Colonic mucosa (tissue), 4 donors: ENCODE measurements at regions not wholly inside any gene's neighbourhood (a gene's known extent, or its start where the extent isn't known, plus 50 kb on each side); places are given as distances from the start of the nearest gene placed in this dataset.

Experiments used
- DNase-seq: peaks from one replicate; pipeline ENCODE4 v3.0.0-alpha.2; 2020
- H3K27ac ChIP-seq: fragments of 200-600 bp; one replicate; pipeline ENCODE4 v1.8.0; 2021
- H3K27me3 ChIP-seq: fragments of 200-600 bp; one replicate; pipeline ENCODE4 v1.8.0; 2021
- H3K36me3 ChIP-seq: fragments of 200-600 bp; one replicate; pipeline ENCODE4 v1.8.0; 2021
- H3K4me1 ChIP-seq: fragments of 200-600 bp; one replicate; pipeline ENCODE4 v1.8.0; 2021; ENCODE audit warnings: mild to moderate bottlenecking
- H3K4me3 ChIP-seq: fragments of 200-600 bp; one replicate; pipeline ENCODE4 v1.8.0; 2021
- H3K9ac ChIP-seq, 2 donors: one replicate each; pipeline ENCODE4 v1.7.0; 2013; ENCODE audit warnings: control low read depth in 2 of 2, low read depth in 2 of 2, low read length in 2 of 2
- H3K9me3 ChIP-seq: fragments of 200-600 bp; one replicate; pipeline ENCODE4 v1.8.0; 2021
- CTCF ChIP-seq: fragments of 200-600 bp; IDR thresholded peaks from one replicate; pipeline ENCODE4 v1.8.0; 2022; ENCODE audit warnings: antibody characterized with exemption, mild to moderate bottlenecking
- intact Hi-C: fragments of 100-400 bp; cut with DNase I; formaldehyde crosslinking; loops from one replicate; pipeline ENCODE4 v1.14.1; 2022
- donor health status: healthy.
- donor health status: DM: no; HTN: no; CAD: no.
- donor health status: DM: no; HTN: no; CAD: no.

GRCh38 chr2:8582651-8583399, 99.0 kb upstream of the ID2 start:
- Histone ChIP-seq H3K36me3 (no peaks in the 10 kb centered on the region), H3K4me3 (peak overlapping the region; percentile 27), H3K27me3 (no peaks in the 10 kb centered on the region), H3K4me1 (peaks cover 5% of the 10 kb centered on the region), H3K9ac (peak overlapping the region; percentile 46 to 78), H3K27ac (peak overlapping the region; percentile 51), H3K9me3 (no peaks in the 10 kb centered on the region)
- no peak for TF ChIP-seq CTCF
- intact Hi-C loops, result no loop called here
- no peak for DNase-seq

GRCh38 chr2:8583400-8584173, 98.3 kb upstream of the ID2 start:
- H3K9ac ChIP-seq, result peak overlapping the region; percentile 62 to 78
- no peaks in the 10 kb centered on the region for H3K36me3 ChIP-seq
- H3K4me3 ChIP-seq, result peak overlapping the region; percentile 27
- no peak for TF ChIP-seq CTCF
- peak overlapping the region; percentile 51 for H3K27ac ChIP-seq
- H3K9me3 ChIP-seq, result no peaks in the 10 kb centered on the region
- peak; percentile 100 for DNase-seq
- no peaks in the 10 kb centered on the region for H3K27me3 ChIP-seq
- peaks cover 5% of the 10 kb centered on the region for H3K4me1 ChIP-seq
- intact Hi-C loops, result no loop called here

GRCh38 chr2:8584174-8585066, 97.4 kb upstream of the ID2 start:
- peaks cover 5% of the 10 kb centered on the region for H3K4me1 ChIP-seq
- H3K36me3 ChIP-seq, result no peaks in the 10 kb centered on the region
- no peak for TF ChIP-seq CTCF
- no peak overlapping the region for H3K27ac ChIP-seq
- intact Hi-C loops, result no loop called here
- no peaks in the 10 kb centered on the region for H3K27me3 ChIP-seq
- no peaks in the 10 kb centered on the region for H3K9me3 ChIP-seq
- H3K4me3 ChIP-seq, result no peak overlapping the region
- DNase-seq, result no peak
- H3K9ac ChIP-seq, result peak overlapping the region in 1 of 2 donors; percentile 66

GRCh38 chr2:8586457-8587051, 95.3 kb upstream of the ID2 start:
- intact Hi-C loops, result no loop called here
- TF ChIP-seq CTCF, result no peak
- H3K4me1 ChIP-seq, result peaks cover 5% of the 10 kb centered on the region
- H3K9me3 ChIP-seq, result no peaks in the 10 kb centered on the region
- H3K36me3 ChIP-seq, result no peaks in the 10 kb centered on the region
- no peak overlapping the region for H3K9ac ChIP-seq
- H3K27me3 ChIP-seq, result no peaks in the 10 kb centered on the region
- H3K4me3 ChIP-seq, result no peak overlapping the region
- H3K27ac ChIP-seq, result no peak overlapping the region
- no peak for DNase-seq

GRCh38 chr2:8587251-8587791, 94.5 kb upstream of the ID2 start:
- intact Hi-C loops, result no loop called here
- H3K27me3 ChIP-seq, result no peaks in the 10 kb centered on the region
- H3K27ac ChIP-seq, result no peak overlapping the region
- DNase-seq, result no peak
- no peak overlapping the region for H3K9ac ChIP-seq
- no peaks in the 10 kb centered on the region for H3K9me3 ChIP-seq
- H3K4me3 ChIP-seq, result no peak overlapping the region
- H3K4me1 ChIP-seq, result peaks cover 5% of the 10 kb centered on the region
- no peaks in the 10 kb centered on the region for H3K36me3 ChIP-seq
- TF ChIP-seq CTCF, result no peak
